HK-2 (cell line): ENCODE measurements at regions not wholly inside any gene's neighbourhood (a gene's known extent, or its start where the extent isn't known, plus 50 kb on each side); places are given as distances from the start of the nearest gene placed in this dataset.
"Not testable (repeated sequence)": the region's sequence is repeated elsewhere in the genome, so short reads cannot be mapped to it uniquely, and the experiment has no call there.

Source experiments
- DNase-seq: peaks from one replicate; pipeline ENCODE4 v3.0.0-alpha.2; 2018; ENCODE audit not compliant: unreplicated experiment

- no peak for DNase-seq
Measured at GRCh38 chr11:39462506-39462905, 1996.9 kb downstream of the LRRC4C start.

GRCh38 chr11:39461066-39461465 lies 1998.4 kb downstream of the LRRC4C start:
- no peak for DNase-seq

DNA sequence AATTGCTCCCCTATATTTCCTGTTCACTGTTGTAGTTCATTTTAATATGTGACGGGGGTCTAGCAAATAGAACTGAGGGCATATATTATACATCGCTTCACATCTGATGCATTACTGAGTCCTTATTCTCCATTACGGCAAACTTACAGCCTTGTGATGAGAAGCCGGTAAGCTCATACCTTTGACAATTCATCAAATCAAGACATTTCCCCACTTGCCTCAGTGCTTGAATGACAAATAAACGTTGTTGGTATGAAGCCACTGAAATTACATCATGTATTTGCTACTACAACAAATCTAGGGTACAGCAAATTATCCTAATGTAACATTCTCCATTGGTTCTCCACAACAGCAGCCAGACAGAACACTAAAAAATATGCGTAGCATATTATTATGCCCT lies 1999.8 kb downstream of the LRRC4C start:
- no peak for DNase-seq

GRCh38 chr11:39458481-39458880 lies 2001.0 kb downstream of the LRRC4C start:
- DNase-seq: no peak

GRCh38 chr11:39443424-39444022 lies 2015.9 kb downstream of the LRRC4C start:
- no peak for DNase-seq

DNA sequence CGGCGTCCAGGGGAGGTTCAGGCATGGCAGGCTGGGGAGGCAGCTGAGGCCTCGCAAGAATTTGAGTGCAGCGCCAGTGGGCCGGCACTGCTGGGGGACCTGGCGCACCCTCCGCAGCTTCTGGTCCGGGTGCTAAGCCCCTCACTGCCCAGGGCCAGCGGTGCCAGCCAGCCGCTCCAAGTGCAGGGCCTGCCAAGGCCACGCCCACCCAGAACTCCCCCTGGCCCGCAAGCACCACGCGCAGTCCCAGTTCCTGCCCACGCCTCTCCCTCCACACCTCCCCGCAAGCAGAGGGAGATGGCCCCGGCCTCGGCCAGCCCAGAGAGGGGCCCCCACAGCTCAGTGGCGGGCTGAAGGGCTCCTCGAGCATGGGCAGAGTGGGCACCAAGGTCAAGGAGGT lies 2017.3 kb downstream of the LRRC4C start:
- DNase-seq: no peak

DNA sequence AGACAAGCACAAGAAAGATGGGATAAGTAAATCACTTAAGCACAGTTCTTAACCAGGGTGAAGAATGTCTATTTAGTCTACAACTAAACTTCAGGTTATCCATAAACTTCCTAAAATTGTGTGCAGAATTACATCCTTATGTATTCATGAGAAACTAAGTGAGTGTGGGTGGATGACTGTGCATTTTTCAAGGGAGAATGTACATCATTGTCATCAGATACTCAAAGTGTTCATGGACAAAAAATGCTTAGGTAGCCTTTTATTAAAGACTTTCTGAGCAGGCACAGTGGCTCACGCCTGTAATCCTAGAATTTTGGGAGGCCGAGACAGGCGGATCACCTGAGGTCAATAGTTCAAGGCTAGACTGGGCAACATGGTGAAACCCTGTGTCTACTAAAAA lies 2023.8 kb downstream of the LRRC4C start:
- no peak for DNase-seq

DNA sequence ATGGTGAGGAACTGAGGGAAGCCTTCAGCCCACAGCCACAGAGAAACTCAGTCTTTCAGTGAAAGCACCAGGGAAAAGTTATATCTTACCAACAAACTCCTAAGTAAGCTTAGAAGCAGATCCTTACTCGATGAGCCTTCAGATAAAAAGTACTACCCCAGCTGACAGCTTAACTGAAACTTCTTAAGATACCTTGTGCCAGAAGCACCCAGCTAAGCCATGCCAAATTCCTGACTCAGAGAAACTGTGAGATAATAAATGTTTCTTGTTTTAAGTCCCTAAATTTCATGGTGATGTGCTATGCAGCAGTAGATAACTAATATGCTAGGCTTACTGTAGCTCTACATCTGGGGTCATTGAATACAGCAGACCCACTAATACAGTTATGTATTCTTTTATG lies 2025.0 kb downstream of the LRRC4C start:
- DNase-seq: no peak

DNA sequence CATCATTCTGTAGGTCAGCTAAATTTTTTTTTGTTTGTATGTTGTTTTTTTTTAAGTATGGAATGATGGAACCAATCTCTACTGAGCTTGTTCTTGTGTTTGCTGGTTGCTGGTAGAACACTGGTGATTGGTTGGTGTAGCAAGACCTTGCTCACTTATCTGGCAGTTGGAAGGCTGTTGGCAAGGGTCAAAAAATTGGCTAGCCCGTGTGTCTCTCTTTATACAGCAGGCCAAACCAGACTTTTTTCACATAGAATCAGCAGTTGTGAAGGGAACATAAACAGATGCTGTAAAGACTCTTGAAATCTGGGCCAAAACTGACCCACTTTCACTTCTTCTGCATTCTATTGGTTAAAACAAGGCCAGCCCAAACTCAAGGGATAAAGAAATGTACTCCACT lies 2026.5 kb downstream of the LRRC4C start:
- no peak for DNase-seq

- DNase-seq: no peak
Measured at GRCh38 chr11:39425226-39425625, 2034.2 kb downstream of the LRRC4C start.

DNA sequence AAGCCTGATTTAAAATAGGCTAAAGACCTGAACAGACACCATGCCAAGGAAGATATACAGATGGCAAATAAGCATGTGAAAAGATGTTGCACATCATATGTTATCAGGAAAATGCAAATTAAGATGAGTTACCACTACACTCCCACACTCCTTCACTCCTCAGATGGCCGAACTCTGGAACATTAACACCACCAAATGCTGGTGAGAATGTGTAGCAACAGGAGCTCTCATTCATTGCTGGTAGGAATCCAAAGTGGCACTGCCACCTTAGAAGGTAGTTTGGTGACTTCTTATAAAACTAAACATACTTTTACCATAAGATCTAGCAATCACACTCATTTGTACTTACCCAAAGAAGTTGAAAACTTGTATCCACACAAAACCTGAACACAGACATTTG lies 2047.3 kb downstream of the LRRC4C start:
- DNase-seq: no peak

DNA sequence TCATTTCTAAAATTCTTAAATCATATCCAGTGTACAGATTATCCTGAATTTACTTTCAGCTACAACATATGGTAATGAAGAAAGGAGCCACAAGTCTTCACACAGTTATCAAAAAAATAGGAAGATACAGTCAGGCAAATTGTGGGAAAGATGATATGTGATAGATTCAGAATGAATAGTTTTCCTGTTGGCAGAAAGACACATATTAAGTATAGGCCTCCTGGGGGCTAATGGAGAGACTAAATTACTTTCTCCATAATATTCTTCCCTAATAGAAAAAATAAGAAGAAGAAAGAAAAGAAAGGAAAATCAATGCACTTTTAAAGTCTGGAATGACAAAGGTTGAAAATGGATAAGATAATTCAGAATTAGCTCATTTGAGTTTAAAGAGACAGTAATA lies 2073.5 kb downstream of the LRRC4C start:
- no peak for DNase-seq

- DNase-seq: no peak
Measured at GRCh38 chr11:39374963-39375698, 2084.3 kb downstream of the LRRC4C start.

- no peak for DNase-seq
Measured at GRCh38 chr11:39367534-39367933, 2091.9 kb downstream of the LRRC4C start.

- DNase-seq: no peak
Measured at GRCh38 chr11:39365809-39366436, 2093.5 kb downstream of the LRRC4C start.

- DNase-seq: no peak
Measured at GRCh38 chr11:39363571-39363970, 2095.9 kb downstream of the LRRC4C start.

DNA sequence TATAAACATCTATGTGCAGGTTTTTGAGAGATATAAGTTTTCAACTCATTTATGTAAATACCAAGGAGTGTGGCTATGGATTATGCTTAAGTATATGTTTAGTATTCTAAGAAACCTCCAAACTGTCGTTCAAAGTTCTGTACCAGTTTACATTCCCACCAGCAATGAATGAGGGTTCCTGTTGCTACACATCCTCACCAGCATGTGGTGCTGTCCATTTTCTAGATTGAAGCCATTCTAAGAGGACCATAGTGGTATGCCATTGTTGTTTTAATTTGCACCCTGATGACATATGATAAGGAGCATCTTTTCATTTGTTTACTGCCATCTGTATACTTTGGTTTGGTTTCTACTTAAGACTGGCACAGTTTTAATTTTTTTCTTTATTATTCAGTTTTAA lies 2097.9 kb downstream of the LRRC4C start:
- DNase-seq: no peak

DNA sequence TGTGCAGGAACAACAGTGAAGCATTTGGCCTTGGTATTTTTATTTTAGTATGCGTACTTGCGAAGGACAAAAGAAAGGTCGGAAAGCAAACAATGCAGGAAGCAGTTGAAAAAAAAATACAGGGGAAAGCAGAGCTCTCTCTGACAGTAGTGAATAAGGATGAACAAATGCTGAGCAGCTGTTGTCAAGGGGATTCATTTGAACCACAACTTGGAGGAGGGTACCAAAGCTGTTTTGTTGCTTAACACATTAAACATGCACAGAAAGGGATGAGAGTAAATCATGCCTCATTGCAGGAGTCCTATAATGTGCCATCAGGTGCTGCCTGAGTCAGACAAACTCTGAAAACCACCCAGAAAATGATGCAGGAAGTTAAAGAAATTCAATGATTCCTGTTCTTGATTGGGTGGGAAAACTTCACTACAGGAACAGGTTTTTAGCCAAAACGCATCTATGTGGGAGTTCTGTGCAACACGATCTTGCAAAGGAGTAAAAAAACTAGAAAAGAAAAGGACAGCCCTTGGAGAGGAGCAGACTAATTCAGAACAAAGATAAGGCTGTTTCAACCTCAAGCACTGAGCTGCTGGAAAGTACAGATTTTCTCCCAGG lies 2113.5 kb downstream of the LRRC4C start:
- no peak for DNase-seq

GRCh38 chr11:39341461-39341860 lies 2118.0 kb downstream of the LRRC4C start:
- no peak for DNase-seq

DNA sequence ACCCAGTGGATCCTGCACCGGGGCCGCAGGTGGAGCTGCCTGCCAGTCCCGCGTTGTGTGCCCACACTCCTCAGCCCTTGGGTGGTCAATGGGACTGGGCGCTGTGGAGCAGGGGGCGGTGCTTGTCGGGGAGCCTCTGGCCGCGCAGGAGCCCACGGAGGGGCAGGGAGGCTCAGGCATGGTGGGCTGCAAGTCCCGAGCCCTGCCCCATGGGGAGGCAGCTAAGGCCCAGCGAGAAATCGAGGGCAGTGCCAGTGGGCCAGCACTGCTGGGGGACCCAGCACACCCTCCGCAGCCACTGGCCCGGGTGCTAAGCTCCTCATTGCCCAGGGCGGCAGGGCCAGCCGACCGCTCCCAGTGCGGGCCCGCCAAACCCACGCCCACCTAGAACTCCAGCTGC lies 2126.4 kb downstream of the LRRC4C start:
- DNase-seq: not testable (repeated sequence)

GRCh38 chr11:39327302-39327701 lies 2132.2 kb downstream of the LRRC4C start:
- DNase-seq: no peak

GRCh38 chr11:39311888-39312287 lies 2147.6 kb downstream of the LRRC4C start:
- DNase-seq: not testable (repeated sequence)

DNA sequence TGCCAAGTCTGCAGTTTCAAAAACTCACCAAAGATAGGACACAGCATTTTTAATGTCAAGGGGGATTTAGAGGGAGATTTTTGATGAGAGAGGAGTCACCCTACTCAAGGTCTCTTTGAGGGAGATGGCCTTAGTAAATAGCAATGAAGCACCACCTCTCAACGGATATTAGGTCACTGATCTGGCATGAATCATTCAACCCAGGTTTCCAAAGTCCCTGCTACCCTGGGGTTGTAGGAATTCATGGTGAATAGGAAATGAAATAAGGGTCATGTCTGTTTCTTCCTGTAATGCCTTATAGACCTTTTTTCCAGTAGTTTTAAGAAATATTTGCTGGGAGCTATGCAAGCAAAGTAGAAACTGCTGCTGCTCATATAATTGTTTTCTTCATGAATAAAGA lies 2154.9 kb downstream of the LRRC4C start:
- no peak for DNase-seq
